Left renal pelvis (tissue), 4 donors: ENCODE measurements at regions not wholly inside any gene's neighbourhood (a gene's known extent, or its start where the extent isn't known, plus 50 kb on each side); places are given as distances from the start of the nearest gene placed in this dataset.
"Not testable (repeated sequence)": the region's sequence is repeated elsewhere in the genome, so short reads cannot be mapped to it uniquely, and the experiment has no call there.

Experiments used
- DNase-seq, 4 donors: peaks; one replicate each; pipeline ENCODE4 v3.0.0-alpha.2; 2013; ENCODE audit warnings: low read depth in 4 of 4, low spot score in 3 of 4

DNA sequence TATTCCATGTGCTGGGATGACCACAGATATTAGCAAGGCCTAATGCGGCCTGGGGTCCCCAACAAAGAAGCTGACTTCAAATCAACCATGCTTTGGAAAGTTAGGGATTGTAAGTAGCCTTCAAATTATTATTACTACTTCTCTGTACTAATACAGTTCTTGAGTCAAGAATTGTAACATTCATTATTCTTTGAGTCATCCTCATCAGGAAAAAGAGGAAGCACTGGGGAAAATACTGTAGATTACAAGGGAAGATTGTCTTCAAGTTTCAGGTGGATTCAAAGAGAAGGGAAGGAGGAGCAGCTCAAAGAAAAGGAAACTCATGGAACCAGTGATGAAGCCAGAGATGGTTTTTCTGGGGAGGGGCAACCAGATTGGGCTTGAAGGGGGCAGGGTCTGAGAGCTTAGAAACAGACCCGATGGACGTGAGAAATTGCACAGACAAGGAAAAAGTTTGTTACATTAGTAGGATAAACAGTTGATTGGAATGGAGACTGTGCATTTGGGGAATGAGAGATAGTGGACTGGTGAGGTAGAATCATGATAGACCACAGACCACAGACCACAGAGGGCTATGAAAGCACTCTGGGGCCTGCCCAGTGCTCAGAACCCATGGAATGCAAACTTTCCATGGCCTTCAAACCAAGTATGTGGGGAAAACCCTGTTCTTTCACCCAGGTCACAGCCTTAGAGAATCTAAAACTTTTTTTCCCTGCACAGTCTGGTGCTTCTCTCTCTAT is 209.9 kb downstream of the ZNF365 start:
- no peak for DNase-seq

DNA sequence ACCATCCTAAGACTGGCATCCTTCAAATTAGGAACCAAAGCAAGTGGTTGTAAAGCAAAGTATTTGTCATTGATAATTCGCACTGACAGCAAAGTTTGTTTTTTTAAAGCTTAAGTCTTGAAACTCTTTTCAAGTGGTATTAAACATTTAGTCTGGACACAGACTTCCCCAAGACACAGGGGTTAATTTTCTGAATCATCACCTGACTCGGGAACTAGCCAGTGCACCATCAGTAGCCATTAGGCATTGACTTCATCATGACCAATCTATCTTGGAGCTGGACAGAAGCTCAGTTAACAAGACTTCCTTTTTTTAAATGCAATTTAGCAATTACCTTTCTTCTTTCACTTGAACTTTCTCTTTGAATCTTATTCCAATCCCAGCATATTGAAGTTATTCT is 210.6 kb downstream of the ZNF365 start:
- DNase-seq, result no peak

DNA sequence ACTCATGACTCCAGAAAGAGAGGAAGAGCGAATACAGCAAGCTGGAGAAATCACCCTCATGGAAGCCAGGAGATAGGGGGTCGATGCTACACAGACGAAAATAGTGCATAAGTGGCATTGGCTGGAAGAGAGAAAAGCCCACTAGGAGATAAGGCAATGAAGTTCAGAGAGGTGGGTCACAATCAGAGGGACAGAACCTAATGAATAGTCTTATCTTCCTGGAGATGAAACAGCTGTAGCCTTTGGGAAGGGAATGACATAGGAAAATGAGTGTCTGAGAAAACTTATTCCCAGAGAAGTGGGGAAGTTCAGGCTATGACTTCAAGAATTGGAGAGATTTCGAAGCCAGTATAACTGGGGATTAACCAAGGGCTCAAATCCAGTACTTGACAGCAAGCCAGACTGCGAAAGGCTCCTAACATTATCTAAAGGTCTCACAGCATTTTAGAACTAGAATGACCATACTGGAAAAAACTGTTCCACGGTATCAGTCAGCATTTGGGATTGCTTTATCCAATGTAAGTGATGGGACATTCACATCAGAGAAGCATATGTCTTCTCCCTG is 211.1 kb downstream of the ZNF365 start:
- DNase-seq, result no peak

DNA sequence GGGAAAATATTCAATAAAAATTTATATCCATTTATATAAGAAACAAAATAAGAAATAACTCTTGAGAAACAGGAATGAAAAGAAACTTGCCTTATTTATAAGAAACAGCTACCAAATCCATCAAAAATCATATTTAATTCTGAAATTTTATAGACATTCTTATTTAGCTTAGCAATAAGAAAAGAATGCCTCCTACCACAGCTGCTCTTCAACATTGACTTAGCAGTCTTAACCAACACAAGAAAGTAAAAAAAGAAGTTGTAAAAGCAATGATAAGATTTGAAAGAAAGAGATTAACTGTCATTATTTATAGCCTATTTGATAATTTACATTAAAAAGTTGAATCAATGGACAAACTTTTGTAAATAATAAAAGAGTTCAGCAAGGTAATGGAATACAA is 212.8 kb downstream of the ZNF365 start:
- no peak for DNase-seq

DNA sequence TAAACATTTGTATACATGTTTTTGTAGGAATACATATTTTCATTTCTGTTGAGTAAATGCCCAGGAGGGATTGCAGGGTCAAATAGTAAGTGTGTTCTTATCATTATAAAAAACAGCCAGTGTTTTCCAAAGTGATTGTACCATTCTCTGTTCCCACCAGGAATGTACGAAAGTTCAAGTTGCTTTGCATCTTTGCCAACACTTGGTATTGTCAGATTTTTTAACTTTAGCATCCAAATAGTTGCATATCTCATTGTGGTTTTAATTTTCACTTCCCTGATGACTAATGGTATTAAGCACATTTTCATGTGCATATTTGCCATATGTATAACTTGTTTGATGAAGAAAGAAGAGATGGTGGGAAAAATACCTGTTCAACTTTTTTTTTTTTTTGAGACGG is 213.9 kb downstream of the ZNF365 start:
- no peak for DNase-seq

DNA sequence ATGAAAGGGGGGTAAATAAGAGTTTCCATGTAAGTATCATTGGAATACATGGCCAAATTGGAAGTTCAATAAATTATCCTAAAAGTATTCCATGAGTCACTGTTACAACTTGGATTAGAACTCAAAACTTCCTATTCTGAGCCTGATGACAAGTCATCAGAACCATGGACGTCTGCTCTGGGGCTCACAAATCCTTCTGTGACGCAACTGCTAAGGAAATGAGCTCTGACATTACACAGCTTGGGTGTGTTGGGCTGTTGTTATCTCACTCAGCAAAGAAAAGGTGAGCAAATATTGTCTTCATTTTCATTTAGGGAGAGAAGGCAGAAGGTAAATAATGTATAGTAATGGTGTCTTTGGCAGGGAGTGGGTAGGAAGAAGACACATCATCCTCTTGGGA is 214.8 kb upstream of the ADO start:
- no peak for DNase-seq

DNA sequence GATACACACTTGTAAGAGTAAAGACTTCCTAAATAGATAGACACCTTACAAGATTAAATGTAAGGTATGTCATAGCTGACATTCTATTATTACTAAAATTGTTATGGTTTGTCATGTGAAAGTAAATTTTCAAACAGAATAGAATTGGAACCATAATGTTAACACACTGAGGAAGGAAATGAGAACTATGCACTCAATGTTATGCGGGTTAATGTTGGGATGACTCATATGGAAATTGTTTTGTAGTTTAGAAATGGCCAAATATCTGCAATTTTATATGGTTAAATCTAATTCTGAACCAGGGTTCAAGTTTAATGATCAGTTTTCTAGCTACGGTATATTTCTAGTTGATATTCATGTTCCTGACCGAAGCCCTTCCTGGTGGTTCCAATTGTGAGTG is 214.2 kb upstream of the ADO start:
- no peak for DNase-seq

DNA sequence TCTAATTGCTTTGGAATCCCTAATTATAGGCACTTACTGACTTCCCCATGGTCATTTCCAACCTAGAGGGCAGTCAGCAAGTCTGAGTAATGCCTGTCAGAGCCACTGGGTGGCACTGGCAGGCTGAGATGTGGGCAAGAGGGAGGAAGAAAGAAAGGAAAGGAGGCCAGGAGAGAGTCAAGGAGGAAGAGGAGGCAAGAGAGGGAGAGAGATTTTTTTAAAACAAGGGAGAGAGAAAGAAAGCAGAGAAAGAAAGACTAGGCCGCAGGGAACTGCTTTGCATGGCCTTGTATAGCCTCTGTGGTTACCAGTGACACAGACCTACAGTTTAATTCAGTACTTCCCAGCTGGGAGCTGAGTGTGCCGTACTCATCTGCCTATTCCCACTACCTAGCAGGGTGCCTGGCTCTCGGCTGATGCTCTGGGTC is 210.4 kb upstream of the ADO start:
- peak in 1 of 4 donors; percentile 21 for DNase-seq

DNA sequence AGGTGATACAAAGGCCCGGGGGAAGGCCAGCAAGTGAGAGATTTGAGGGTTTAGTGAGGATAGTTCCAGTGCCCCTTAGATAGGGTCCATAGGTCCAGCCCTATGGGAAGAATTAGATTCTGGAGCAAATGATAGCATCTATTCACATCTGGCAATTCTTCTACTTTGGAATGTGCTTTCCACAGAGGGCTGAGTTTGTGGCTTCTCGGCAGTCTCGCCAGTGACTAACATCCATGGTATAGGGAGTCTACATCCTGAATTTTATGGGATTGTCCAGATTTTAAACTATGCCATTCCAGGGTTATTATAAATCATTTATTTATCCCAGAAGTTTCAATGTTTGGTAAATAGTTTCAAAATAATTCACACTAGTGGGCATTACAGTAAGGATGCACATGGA is 207.3 kb upstream of the ADO start:
- DNase-seq, result no peak

DNA sequence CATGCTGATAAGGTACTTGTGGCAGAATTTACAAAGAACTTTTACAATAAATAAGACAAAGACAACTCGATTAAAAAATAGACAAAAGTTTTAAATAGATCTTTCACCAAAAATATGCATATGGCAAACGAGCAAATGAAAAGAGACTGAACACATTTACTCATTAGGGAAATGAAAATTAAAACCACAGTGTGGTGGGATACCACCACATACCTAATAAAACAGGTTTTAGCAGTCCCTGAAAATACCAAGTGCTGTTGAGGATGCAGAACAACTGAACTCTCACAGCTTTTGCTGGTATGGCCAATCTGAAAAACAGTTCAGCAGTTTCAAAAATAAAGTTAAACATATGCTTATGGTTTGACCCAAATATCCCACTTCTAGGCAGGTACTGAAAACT is 205.4 kb upstream of the ADO start:
- no peak for DNase-seq

DNA sequence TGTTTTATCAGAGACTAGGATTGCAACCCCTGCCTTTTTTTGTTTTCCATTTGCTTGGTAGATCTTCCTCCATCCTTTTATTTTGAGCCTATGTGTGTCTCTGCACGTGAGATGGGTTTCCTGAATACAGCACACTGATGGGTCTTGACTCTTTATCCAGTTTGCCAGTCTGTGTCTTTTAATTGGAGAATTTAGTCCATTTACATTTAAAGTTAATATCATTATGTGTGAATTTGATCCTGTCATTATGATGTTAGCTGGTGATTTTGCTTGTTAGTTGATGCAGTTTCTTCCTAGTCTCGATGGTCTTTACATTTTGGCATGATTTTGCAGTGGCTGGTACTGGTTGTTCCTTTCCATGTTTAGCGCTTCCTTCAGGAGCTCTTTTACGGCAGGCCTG is 198.0 kb upstream of the ADO start:
- DNase-seq, result not testable (repeated sequence)

DNA sequence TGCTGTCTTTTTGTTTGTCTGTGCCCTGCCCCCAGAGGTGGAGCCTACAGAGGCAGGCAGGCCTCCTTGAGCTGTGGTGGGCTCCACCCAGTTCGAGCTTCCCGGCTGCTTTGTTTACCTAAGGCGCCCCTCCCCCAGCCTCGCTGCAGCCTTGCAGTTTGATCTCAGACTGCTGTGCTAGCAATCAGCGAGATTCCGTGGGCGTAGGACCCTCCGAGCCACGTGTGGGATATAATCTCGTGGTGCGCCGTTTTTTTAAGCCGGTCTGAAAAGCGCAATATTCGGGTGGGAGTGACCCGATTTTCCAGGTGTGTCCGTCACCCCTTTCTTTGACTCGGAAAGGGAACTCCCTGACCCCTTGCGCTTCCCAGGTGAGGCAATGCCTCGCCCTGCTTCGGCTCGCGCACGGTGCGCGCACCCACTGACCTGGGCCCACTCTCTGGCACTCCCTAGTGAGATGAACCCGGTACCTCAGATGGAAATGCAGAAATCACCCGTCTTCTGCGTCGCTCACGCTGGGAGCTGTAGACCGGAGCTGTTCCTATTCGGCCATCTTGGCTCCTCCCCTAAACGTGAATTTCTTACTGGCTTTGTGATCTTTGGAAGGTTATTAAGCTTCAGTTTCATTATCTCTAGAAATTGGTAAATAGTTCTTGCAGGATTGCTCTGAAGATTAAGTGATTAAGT is 196.2 kb upstream of the ADO start:
- not testable (repeated sequence) for DNase-seq

DNA sequence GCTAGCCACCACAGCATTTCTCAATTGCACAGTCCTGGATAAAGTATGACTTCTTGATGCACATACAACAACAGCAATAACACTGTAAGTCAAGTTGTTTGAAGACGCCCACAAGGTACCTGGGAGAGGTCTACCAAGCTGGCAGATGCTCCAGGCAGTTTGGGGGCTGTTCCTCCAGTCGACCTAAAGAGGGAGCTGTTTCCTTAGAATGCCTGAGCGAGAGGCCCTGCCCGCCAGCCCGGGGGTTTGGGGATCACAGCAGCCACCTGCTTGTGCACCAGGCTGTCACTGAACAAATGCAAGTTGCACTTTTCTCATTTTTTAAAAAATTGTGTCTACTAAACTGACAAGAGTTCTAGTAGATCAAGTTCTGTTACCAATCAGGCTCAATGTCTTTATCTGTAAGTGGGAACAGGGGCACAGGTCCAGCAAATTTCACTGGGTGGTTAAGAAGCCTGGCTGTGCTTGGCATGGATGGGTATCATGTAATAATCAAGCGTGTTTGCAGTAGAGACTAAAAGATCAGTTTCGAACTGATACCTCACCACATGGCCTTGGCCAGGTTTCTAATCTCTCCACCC is 193.8 kb upstream of the ADO start:
- peak in 1 of 4 donors; percentile 39 for DNase-seq

DNA sequence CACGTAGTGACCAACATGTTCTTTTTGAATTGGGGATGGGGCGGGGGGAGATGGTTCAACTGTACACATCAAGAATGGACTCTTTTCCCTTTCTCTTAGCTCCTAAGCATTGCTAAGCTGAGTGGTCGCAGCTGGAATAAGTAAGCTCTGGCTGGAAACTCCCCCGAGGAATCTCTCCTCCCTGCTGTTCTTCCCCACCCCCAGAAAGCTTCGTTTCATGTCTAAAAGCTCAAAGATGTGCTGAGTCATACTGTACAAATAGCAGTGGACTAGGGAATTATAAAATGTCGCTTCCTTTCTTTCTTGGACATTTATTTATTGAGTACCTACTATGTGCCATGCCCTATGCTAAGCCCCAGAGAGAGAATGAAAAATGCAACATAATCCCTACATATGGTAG is 191.1 kb upstream of the ADO start:
- peak in 2 of 4 donors; percentile 48 to 52 for DNase-seq

DNA sequence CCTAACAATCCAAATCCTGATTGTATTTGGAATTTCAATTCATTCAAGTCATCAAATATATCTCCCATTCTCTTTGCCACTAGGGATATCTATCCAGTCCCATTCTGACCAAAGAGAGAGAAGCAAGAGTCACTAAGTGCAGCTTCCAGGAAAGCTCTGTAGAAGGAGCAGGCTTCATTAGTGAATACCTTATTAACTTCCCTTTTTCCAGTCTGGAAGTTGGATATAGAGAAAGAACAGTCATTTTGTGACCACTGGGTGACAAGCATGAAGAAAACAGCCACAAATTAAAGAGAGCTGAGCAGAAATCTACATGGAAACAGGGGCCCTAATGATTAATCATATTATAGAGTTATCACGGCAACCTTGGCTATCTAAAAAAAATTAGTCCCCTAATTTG is 190.7 kb upstream of the ADO start:
- DNase-seq, result no peak

DNA sequence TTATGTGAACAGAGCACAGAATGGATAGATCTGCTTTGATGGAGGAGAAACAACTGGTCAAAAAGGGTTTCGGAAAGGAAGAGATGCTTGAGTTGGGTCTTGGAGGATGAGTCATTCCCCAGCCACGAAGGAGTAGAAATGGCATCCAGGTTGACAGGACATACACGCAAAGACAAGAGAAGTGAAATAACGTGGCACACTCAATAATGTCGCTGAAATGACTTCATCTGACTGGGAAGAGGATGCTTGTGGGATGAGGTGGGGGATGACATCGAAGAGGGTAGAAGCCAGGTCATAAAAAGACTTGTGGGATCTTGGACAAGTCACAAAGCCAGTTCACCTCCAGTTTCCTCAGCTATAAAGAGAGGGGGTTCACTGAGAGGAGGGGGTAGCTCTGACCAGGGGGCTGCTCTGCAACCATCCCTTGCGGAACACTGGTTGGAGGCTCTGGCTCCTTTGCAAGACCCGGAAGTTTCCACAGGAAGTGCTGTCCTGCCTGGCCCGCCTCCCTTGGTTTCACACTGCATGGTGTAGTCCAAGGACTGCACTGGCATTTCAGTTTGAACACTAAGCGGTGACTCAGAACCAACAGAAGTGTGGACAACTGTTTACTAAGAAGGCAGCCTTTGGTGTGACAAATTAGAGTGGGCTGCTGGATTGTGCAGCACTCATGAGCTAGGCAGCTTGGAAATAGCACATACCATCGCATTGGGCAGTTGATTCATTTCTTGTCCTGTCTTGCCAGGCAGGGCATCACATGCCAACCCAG is 189.9 kb upstream of the ADO start:
- DNase-seq, result no peak

DNA sequence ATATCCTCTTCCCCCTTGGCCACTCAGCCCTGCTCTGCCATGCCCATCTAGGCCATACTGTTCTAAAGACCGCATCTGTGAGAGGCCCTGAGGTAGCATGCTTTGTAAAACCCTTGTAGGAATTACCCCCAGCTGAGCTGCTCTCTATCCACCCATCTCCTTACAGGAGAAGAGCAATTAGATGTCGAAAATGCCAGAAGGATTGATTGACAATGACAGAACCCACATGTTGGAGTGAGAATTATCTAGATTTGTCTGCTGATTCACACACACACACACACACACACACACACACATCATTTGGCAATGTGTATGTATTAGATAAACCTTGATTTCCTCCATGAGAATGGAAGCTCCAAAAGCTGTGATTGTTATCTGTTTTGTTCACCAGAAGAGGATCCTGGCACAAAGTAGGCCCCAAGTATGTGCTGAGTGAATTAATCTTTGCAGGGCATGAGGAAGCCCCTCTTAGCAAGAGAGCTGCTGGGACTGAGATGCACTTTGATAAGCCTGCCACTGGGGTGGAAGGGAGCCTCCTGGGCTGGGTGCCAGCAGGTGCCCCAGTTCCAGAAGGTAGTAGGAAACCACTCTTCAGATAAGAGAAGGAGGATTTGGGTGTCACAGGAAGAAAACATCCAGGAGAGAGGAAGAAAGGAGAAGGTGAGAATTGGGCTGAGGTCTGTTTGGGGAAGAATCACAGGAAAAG is 187.5 kb upstream of the ADO start:
- DNase-seq, result no peak

DNA sequence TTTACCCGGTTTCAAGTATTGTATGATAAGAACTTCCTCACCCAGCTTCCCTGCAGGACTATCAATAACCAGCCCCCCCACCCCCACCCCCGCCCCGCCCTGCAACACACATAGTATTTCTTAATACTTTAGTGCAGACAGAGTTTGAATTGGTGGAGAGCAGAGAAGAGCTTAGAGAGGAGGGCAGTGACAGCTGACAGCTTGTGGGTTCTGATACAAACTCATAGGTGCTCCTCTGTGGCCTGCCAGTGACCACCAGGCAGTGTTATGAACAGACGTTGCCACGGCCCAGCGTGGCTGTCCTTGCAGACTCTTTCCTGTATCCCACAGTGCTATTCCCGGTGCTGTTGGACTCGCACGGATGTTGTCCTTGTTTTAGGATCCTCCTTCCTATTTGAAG is 186.9 kb upstream of the ADO start:
- DNase-seq, result no peak

DNA sequence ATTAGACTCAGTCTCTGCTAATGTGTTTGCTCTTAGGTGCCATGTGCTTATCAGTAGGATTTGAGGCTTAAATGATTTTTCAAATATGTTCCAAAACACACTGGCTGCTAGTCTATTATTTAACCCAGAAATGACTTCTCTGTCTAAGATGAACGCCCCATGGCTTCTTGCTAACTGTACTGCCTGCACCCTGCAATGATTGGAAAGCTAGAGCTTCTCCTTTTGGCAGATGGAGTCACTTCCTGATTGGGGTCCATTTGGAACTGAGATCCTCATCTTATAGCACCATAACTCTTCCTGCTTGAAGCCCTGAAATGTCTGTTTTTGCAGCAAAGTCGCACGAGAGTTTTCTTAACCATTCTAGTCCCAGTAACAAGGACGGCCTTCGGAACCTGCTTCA is 186.5 kb upstream of the ADO start:
- DNase-seq, result no peak
